ENCODE measurements at regions not wholly inside any gene's neighbourhood (a gene's known extent, or its start where the extent isn't known, plus 50 kb on each side); places are given as distances from the start of the nearest gene placed in this dataset.
A peak's percentile ranks its signal among the peaks of the same experiment; 100 is the strongest.

DNA sequence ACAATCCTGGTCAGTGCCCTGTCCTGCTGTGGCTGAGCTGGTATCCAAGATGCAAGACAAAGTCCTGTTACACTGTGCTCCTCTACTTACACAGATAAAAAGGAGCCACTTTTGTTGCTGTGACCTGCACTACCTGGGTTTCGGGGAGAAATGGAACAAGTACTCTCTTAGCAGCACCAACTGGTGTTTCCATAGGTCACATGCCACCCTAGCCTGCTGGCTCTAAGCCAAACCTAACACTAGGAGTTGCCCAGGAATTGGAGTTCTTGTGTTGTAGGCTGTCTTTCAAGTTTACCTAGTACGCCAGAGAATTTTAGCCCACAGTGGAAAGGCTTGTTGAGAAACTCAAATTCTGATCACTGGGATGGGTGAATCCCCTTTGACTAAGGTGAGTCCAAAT, 727.4 kb downstream of the FAM133A start:
- no peak overlapping the region for H3K27ac ChIP-seq (ENCODE audit: low read depth, low read length)
- ChIA-PET CTCF (ENCODE audit: partially characterized antibody) (no interaction called here), POLR2A (ENCODE audit: partially characterized antibody) (no interaction called here)
- H3K9ac ChIP-seq (replicated peaks in 1 of 4; ENCODE audit: extremely low read depth in 1 of 4, low read depth in 3 of 4, low read length in 3 of 4) = no peak overlapping the region
- no peak overlapping the region for H3K23ac ChIP-seq (ENCODE audit: insufficient read length)
- 0 out of 2 replicates have a peak overlapping the region, but pooled peaks have one; percentile 75 for H2AK5ac ChIP-seq (ENCODE audit: low read depth, low read length)
- no peak overlapping the region for H3K4me3 ChIP-seq (ENCODE audit: extremely low read depth in 1 of 4, insufficient read depth in 2 of 4, low read depth in 3 of 4, low read length in 4 of 4)
- no peak overlapping the region for H4K5ac ChIP-seq (ENCODE audit: insufficient read length, low read depth, low read length)
- 0 out of 2 replicates have a peak overlapping the region, but pooled peaks have one; percentile 60 for H2BK12ac ChIP-seq (ENCODE audit: low read depth, low read length)
- H3K14ac ChIP-seq (ENCODE audit: insufficient read length) = no peak overlapping the region
- DNase-seq (ENCODE audit: low read depth in 1 of 2, low spot score in 2 of 2) = no peak
- TF ChIP-seq HDAC2 (IDR thresholded peaks at IDR 0.05; ENCODE audit: borderline replicate concordance in 1 of 2, low read depth in 2 of 2, low read length in 2 of 2) = no peak
- no peaks in the 10 kb centered on the region for H3K36me3 ChIP-seq (ENCODE audit: control insufficient read depth in 2 of 4, insufficient read depth in 4 of 4, low read length in 3 of 4)
- H3K56ac ChIP-seq (replicated peaks; ENCODE audit: insufficient read length, low read depth, low read length) = no peak overlapping the region
- H2BK5ac ChIP-seq (ENCODE audit: low read depth, low read length) = peak overlapping the region; percentile 81; the same call in 1 of the 2 replicates
- H3K18ac ChIP-seq (ENCODE audit: extremely low read depth, low read length) = peak overlapping the region; percentile 48; the same call in 1 of the 2 replicates
- H3K23me2 ChIP-seq (ENCODE audit: low read depth, low read length) = no peaks in the 10 kb centered on the region
- no peaks in the 10 kb centered on the region for H3K79me2 ChIP-seq (ENCODE audit: control insufficient read depth in 1 of 2, insufficient read depth in 2 of 2, low read length in 2 of 2)
- H3K4me1 ChIP-seq (replicated peaks in 1 of 4; ENCODE audit: control insufficient read depth in 3 of 4, insufficient read depth in 4 of 4, low read length in 3 of 4) = no peaks in the 10 kb centered on the region
- H2BK120ac ChIP-seq (replicated peaks; ENCODE audit: low read depth, low read length) = peak overlapping the region; percentile 34
- H2AFZ ChIP-seq (ENCODE audit: low read length) = no peak overlapping the region
- H3K4me2 ChIP-seq (ENCODE audit: insufficient read depth in 1 of 2, low read depth in 2 of 2, low read length in 2 of 2) = no peak overlapping the region
- no peaks in the 10 kb centered on the region for H3K9me3 ChIP-seq (ENCODE audit: insufficient read depth in 2 of 2, low read depth in 1 of 2, low read length in 1 of 2)
- FAIRE-seq = no peak
- no peaks in the 10 kb centered on the region for H3K79me1 ChIP-seq (ENCODE audit: low read depth, low read length)
- no peak overlapping the region for H4K91ac ChIP-seq (replicated peaks; ENCODE audit: insufficient read length, low read length)
- H2BK15ac ChIP-seq (ENCODE audit: low read length) = no peak overlapping the region
- H4K20me1 ChIP-seq (replicated peaks in 1 of 2; ENCODE audit: control insufficient read depth in 1 of 2, insufficient read depth in 2 of 2, low read length in 2 of 2) = no peaks in the 10 kb centered on the region
- WGBS, 2 experiments (ENCODE audit: extremely low coverage in 1 of 2, insufficient coverage in 1 of 2, insufficient read length in 1 of 2, insufficient replicate concordance in 2 of 2, low coverage in 1 of 2, low lambda C conversion rate in 2 of 2, missing lambda C conversion rate in 1 of 2) = 100% methylated on average over 2 of the region's 2 CpGs; no CpG with 5 or more reads in 1 of the 2 experiments
- H3K27me3 ChIP-seq (replicated peaks in 1 of 4; ENCODE audit: control insufficient read depth in 3 of 4, extremely low read depth in 1 of 4, insufficient read depth in 3 of 4, low read length in 3 of 4) = no peaks in the 10 kb centered on the region
- no peak overlapping the region for H2BK20ac ChIP-seq (ENCODE audit: low read length)
- H4K8ac ChIP-seq (ENCODE audit: extremely low read depth, insufficient read depth, low read length) = no peak overlapping the region
- H3K4ac ChIP-seq (replicated peaks; ENCODE audit: insufficient read length, low read depth, low read length) = no peak overlapping the region

Measured in H1 (cell line).